KMS-11 (cell line): ENCODE measurements at regions not wholly inside any gene's neighbourhood (a gene's known extent, or its start where the extent isn't known, plus 50 kb on each side); places are given as distances from the start of the nearest gene placed in this dataset.

Experiments used
- H2AFZ ChIP-seq: fragments of 200-600 bp; sonication (generic); 2 replicates; pipeline ENCODE4 v1.6.1; 2016; ENCODE audit warnings: antibody characterized with exemption, mixed run types, low read depth
- H3K27ac ChIP-seq: fragments of 200-600 bp; sonication (generic); 2 replicates; pipeline ENCODE4 v1.6.1; 2016; ENCODE audit warnings: mild to moderate bottlenecking, mixed run types
- H3K27me3 ChIP-seq: fragments of 200-600 bp; sonication (generic); 2 replicates; pipeline ENCODE4 v1.6.1; 2017; ENCODE audit warnings: mild to moderate bottlenecking, low read depth, mixed run types, moderate library complexity; ENCODE audit not compliant: insufficient read depth
- H3K36me3 ChIP-seq: fragments of 200-600 bp; sonication (generic); 2 replicates; pipeline ENCODE4 v1.6.1; 2017; ENCODE audit warnings: mild to moderate bottlenecking, mixed run types; ENCODE audit not compliant: insufficient read depth
- H3K4me1 ChIP-seq: fragments of 200-600 bp; sonication (generic); 2 replicates; pipeline ENCODE4 v1.6.1; 2016; ENCODE audit warnings: mild to moderate bottlenecking, low read depth, mixed run types; ENCODE audit not compliant: poor library complexity, severe bottlenecking
- H3K4me2 ChIP-seq: fragments of 200-600 bp; sonication (generic); 2 replicates; pipeline ENCODE4 v1.7.0; 2016; ENCODE audit warnings: mild to moderate bottlenecking, mixed run types
- H3K4me3 ChIP-seq: fragments of 200-600 bp; sonication (generic); IDR thresholded peaks from 2 replicates; pipeline ENCODE4 v1.6.1; 2017; ENCODE audit warnings: low read depth, low read length, mixed read lengths; ENCODE audit not compliant: insufficient read depth
- H3K79me2 ChIP-seq: fragments of 200-600 bp; sonication (generic); 2 replicates; pipeline ENCODE4 v1.6.1; 2016; ENCODE audit warnings: low read depth, mixed run types; ENCODE audit not compliant: insufficient read depth
- H3K9ac ChIP-seq: fragments of 200-600 bp; sonication (generic); 2 replicates; pipeline ENCODE4 v1.6.1; 2016; ENCODE audit warnings: mild to moderate bottlenecking, mixed run types
- H4K20me1 ChIP-seq: fragments of 200-600 bp; sonication (generic); 2 replicates; pipeline ENCODE4 v1.6.1; 2016; ENCODE audit warnings: mild to moderate bottlenecking, mixed run types; ENCODE audit not compliant: insufficient read depth
- TF ChIP-seq, protein P1 (sequence below): fragments of 200-600 bp; sonication (generic); conservative IDR thresholded peaks from 2 replicates; pipeline ENCODE4 v1.6.1; 2017; ENCODE audit warnings: low read depth, mild to moderate bottlenecking, antibody characterized with exemption, low read length, moderate library complexity, mixed read lengths

DNA sequence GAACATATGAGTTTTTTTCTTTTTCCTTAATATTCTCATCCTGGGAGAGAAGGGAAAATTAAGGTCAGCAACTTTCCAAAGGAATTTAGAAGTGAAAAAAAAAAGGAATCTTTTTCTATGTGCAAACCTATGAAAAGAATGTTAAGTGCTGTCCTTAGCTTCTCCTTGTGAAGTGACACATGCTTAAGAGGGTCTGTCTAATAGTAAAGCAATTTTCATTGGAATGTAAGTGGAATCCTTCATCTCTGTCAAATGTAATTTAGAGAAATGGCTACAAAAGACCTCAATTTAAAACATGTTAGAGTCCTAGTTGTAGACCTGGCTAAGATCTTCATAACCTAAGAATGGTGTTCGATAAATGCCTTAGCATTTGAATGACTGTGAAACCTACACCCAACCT is 117.4 kb upstream of the EPB41L3 start:
- Histone ChIP-seq H3K79me2 (no peaks in the 10 kb centered on the region), H3K4me2 (no peak overlapping the region), H3K4me1 (no peaks in the 10 kb centered on the region), H4K20me1 (no peaks in the 10 kb centered on the region), H3K27me3 (no peaks in the 10 kb centered on the region), H2AFZ (no peak overlapping the region), H3K27ac (no peak overlapping the region), H3K36me3 (no peaks in the 10 kb centered on the region), H3K4me3 (no peak overlapping the region), H3K9ac (no peak overlapping the region)
- TF ChIP-seq, protein P1, sequence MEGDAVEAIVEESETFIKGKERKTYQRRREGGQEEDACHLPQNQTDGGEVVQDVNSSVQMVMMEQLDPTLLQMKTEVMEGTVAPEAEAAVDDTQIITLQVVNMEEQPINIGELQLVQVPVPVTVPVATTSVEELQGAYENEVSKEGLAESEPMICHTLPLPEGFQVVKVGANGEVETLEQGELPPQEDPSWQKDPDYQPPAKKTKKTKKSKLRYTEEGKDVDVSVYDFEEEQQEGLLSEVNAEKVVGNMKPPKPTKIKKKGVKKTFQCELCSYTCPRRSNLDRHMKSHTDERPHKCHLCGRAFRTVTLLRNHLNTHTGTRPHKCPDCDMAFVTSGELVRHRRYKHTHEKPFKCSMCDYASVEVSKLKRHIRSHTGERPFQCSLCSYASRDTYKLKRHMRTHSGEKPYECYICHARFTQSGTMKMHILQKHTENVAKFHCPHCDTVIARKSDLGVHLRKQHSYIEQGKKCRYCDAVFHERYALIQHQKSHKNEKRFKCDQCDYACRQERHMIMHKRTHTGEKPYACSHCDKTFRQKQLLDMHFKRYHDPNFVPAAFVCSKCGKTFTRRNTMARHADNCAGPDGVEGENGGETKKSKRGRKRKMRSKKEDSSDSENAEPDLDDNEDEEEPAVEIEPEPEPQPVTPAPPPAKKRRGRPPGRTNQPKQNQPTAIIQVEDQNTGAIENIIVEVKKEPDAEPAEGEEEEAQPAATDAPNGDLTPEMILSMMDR: no peak

DNA sequence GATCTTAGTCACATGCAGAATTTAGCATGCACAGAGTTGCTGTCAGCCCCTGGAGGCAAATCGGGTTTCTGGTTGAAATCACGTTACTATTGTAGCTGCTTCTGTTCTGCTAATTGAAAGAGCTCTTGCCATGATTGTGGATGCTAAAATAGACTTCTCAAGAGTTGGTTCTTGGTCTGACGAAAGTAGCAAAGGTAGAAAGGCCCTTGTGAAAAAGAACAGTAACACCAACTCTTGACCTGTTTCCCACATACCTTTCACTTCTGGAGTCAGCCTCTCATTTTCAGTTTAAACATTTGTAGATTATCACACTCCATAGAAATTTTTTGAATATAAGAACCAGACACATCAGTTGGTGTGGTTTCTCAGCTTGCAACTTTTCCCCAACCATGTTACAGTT is 110.0 kb upstream of the EPB41L3 start:
- H3K4me2 ChIP-seq: no peak overlapping the region
- TF ChIP-seq, protein P1: no peak
- no peak overlapping the region for H3K27ac ChIP-seq
- no peak overlapping the region for H2AFZ ChIP-seq
- H3K9ac ChIP-seq: no peak overlapping the region
- H3K27me3 ChIP-seq: no peaks in the 10 kb centered on the region
- H3K36me3 ChIP-seq: no peaks in the 10 kb centered on the region
- H3K4me1 ChIP-seq: no peaks in the 10 kb centered on the region
- H3K79me2 ChIP-seq: no peaks in the 10 kb centered on the region
- H4K20me1 ChIP-seq: no peaks in the 10 kb centered on the region
- no peak overlapping the region for H3K4me3 ChIP-seq

- Histone ChIP-seq H3K4me2 (no peak overlapping the region), H3K27ac (no peak overlapping the region), H2AFZ (no peak overlapping the region), H3K9ac (no peak overlapping the region), H3K4me1 (no peaks in the 10 kb centered on the region), H3K27me3 (no peaks in the 10 kb centered on the region), H3K4me3 (no peak overlapping the region), H3K79me2 (no peaks in the 10 kb centered on the region), H3K36me3 (no peaks in the 10 kb centered on the region), H4K20me1 (no peaks in the 10 kb centered on the region)
- TF ChIP-seq, protein P1: no peak
Measured at GRCh38 chr18:5651736-5652135, 107.9 kb upstream of the EPB41L3 start.

DNA sequence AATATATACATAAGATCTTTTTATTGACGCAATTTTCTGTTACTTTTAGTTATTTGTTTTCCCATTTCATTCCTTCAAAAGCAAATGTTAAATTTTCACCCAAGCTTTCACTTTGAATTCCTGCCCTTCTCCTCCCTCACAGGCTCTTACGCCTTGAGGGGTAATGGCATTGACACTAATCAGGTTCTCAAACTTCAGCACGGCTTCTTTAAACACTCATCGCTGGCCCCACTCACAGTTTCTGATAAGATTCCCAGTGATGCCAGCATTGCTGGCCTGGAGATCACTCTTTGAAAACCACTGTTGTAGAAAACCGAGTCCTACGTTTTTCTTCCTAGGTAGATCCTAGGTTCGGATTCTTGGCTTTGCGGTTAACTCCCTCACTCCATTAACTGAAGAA is 105.6 kb upstream of the EPB41L3 start:
- TF ChIP-seq, protein P1: no peak
- Histone ChIP-seq H2AFZ (no peak overlapping the region), H3K27me3 (no peaks in the 10 kb centered on the region)

DNA sequence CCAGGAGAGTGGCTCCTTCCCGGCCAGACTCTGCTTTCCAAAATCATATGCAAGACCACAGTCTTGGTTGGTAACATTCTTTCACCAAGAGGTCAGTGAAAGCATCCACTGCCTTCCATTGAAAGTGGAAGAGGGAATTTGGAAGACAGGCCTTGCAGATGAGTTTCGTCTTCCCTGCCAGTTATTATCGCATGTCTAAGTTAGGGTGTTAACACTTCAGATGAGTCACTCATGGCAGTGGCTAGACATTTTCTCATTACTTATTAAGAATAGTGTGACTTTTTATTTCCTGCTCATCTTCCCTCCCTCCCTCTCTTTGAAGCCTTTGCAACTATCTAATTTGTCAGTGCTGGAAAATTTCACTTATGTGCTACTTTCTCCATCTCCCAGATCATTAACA is 102.9 kb upstream of the EPB41L3 start:
- no peaks in the 10 kb centered on the region for H3K79me2 ChIP-seq
- TF ChIP-seq, protein P1: no peak

More for the DNA sequence above, 105.6 kb upstream of the EPB41L3 start:
- Histone ChIP-seq H3K79me2 (no peaks in the 10 kb centered on the region), H3K4me1 (no peaks in the 10 kb centered on the region), H3K36me3 (no peaks in the 10 kb centered on the region), H4K20me1 (no peaks in the 10 kb centered on the region), H3K4me3 (no peak overlapping the region), H3K4me2 (no peak overlapping the region), H3K9ac (no peak overlapping the region), H3K27ac (no peak overlapping the region)

More for the DNA sequence above, 102.9 kb upstream of the EPB41L3 start:
- H3K36me3 ChIP-seq: no peaks in the 10 kb centered on the region
- no peak overlapping the region for H3K27ac ChIP-seq
- no peaks in the 10 kb centered on the region for H4K20me1 ChIP-seq
- H3K4me1 ChIP-seq: no peaks in the 10 kb centered on the region
- H3K4me3 ChIP-seq: no peak overlapping the region
- no peak overlapping the region for H3K9ac ChIP-seq
- no peaks in the 10 kb centered on the region for H3K27me3 ChIP-seq
- H3K4me2 ChIP-seq: no peak overlapping the region
- no peak overlapping the region for H2AFZ ChIP-seq
